ENCODE measurements at regions not wholly inside any gene's neighbourhood (a gene's known extent, or its start where the extent isn't known, plus 50 kb on each side); places are given as distances from the start of the nearest gene placed in this dataset.

GRCh38 chr3:118088696-118089095, 946.0 kb downstream of the IGSF11 start:
- Mint-ChIP-seq H3K4me1 (ENCODE audit: low read depth) (no peaks in the 10 kb centered on the region), H3K9me3 (ENCODE audit: insufficient read depth) (peaks cover 12% of the 10 kb centered on the region), H3K4me3 (no peak overlapping the region), H3K36me3 (ENCODE audit: low read depth) (no peaks in the 10 kb centered on the region), H3K27me3 (ENCODE audit: low read depth) (no peaks in the 10 kb centered on the region), H3K27ac (no peak overlapping the region)
- ChIA-PET POLR2A (no interaction called here), CTCF (no interaction called here)
- ATAC-seq = no peak
- no peak for DNase-seq

- H3K27me3 Mint-ChIP-seq (ENCODE audit: low read depth) = no peaks in the 10 kb centered on the region
- ATAC-seq = no peak
- DNase-seq = no peak
- ChIA-PET POLR2A (no interaction called here), CTCF (no interaction called here)
- H3K36me3 Mint-ChIP-seq (ENCODE audit: low read depth) = no peaks in the 10 kb centered on the region
- peaks cover 21% of the 10 kb centered on the region for H3K9me3 Mint-ChIP-seq (ENCODE audit: insufficient read depth)
- H3K4me3 Mint-ChIP-seq = no peak overlapping the region
- H3K27ac Mint-ChIP-seq = no peak overlapping the region
- no peaks in the 10 kb centered on the region for H3K4me1 Mint-ChIP-seq (ENCODE audit: low read depth)
These were observed 945.1 kb downstream of the IGSF11 start for GRCh38 chr3:118089563-118089962.

GRCh38 chr3:118097226-118097625, 937.4 kb downstream of the IGSF11 start:
- H3K4me3 Mint-ChIP-seq = no peak overlapping the region
- DNase-seq (no peak), ATAC-seq (no peak)
- POLR2A ChIA-PET = no interaction called here
- H3K9me3 Mint-ChIP-seq (ENCODE audit: insufficient read depth) = peaks cover 35% of the 10 kb centered on the region
- no peaks in the 10 kb centered on the region for H3K36me3 Mint-ChIP-seq (ENCODE audit: low read depth)
- CTCF ChIA-PET = no interaction called here
- no peaks in the 10 kb centered on the region for H3K4me1 Mint-ChIP-seq (ENCODE audit: low read depth)
- H3K27ac Mint-ChIP-seq = no peak overlapping the region
- H3K27me3 Mint-ChIP-seq (ENCODE audit: low read depth) = no peaks in the 10 kb centered on the region

- POLR2A ChIA-PET = no interaction called here
- H3K4me3 Mint-ChIP-seq = no peak overlapping the region
These were observed 937.0 kb downstream of the IGSF11 start for GRCh38 chr3:118097660-118098059.

GRCh38 chr3:118098827-118099226, 935.8 kb downstream of the IGSF11 start:
- ATAC-seq (no peak), DNase-seq (no peak)
- ChIA-PET POLR2A (no interaction called here), CTCF (no interaction called here)
- H3K4me1 Mint-ChIP-seq (ENCODE audit: low read depth) = no peaks in the 10 kb centered on the region
- H3K9me3 Mint-ChIP-seq (ENCODE audit: insufficient read depth) = peaks cover 23% of the 10 kb centered on the region
- no peak overlapping the region for H3K27ac Mint-ChIP-seq
- no peaks in the 10 kb centered on the region for H3K36me3 Mint-ChIP-seq (ENCODE audit: low read depth)
- no peak overlapping the region for H3K4me3 Mint-ChIP-seq
- no peaks in the 10 kb centered on the region for H3K27me3 Mint-ChIP-seq (ENCODE audit: low read depth)

More at GRCh38 chr3:118097660-118098059, 937.0 kb downstream of the IGSF11 start:
- DNase-seq (no peak), ATAC-seq (no peak)
- H3K27ac Mint-ChIP-seq = no peak overlapping the region
- H3K9me3 Mint-ChIP-seq (ENCODE audit: insufficient read depth) = peaks cover 30% of the 10 kb centered on the region
- H3K4me1 Mint-ChIP-seq (ENCODE audit: low read depth) = no peaks in the 10 kb centered on the region
- CTCF ChIA-PET = no interaction called here
- no peaks in the 10 kb centered on the region for H3K27me3 Mint-ChIP-seq (ENCODE audit: low read depth)
- no peaks in the 10 kb centered on the region for H3K36me3 Mint-ChIP-seq (ENCODE audit: low read depth)

- no peaks in the 10 kb centered on the region for H3K27me3 Mint-ChIP-seq (ENCODE audit: low read depth)
- POLR2A ChIA-PET = no interaction called here
- DNase-seq (no peak), ATAC-seq (no peak)
- no peak overlapping the region for H3K27ac Mint-ChIP-seq
- no peaks in the 10 kb centered on the region for H3K9me3 Mint-ChIP-seq (ENCODE audit: insufficient read depth)
- H3K4me1 Mint-ChIP-seq (ENCODE audit: low read depth) = no peaks in the 10 kb centered on the region
- CTCF ChIA-PET = no interaction called here
- H3K36me3 Mint-ChIP-seq (ENCODE audit: low read depth) = no peaks in the 10 kb centered on the region
- H3K4me3 Mint-ChIP-seq = no peak overlapping the region
These were observed 932.8 kb downstream of the IGSF11 start for GRCh38 chr3:118101891-118102290.

GRCh38 chr3:118102737-118103136, 931.9 kb downstream of the IGSF11 start:
- H3K4me1 Mint-ChIP-seq (ENCODE audit: low read depth) = no peaks in the 10 kb centered on the region
- no peak for DNase-seq
- H3K9me3 Mint-ChIP-seq (ENCODE audit: insufficient read depth) = no peaks in the 10 kb centered on the region
- no peaks in the 10 kb centered on the region for H3K27me3 Mint-ChIP-seq (ENCODE audit: low read depth)
- no peak overlapping the region for H3K27ac Mint-ChIP-seq
- no peaks in the 10 kb centered on the region for H3K36me3 Mint-ChIP-seq (ENCODE audit: low read depth)
- ChIA-PET POLR2A (no interaction called here), CTCF (no interaction called here)
- no peak for ATAC-seq
- no peak overlapping the region for H3K4me3 Mint-ChIP-seq

GRCh38 chr3:118108201-118108600, 926.4 kb downstream of the IGSF11 start:
- ATAC-seq = no peak
- H3K27ac Mint-ChIP-seq = no peak overlapping the region
- ChIA-PET CTCF (no interaction called here), POLR2A (no interaction called here)
- no peaks in the 10 kb centered on the region for H3K4me1 Mint-ChIP-seq (ENCODE audit: low read depth)
- DNase-seq = no peak
- H3K4me3 Mint-ChIP-seq = no peak overlapping the region
- H3K9me3 Mint-ChIP-seq (ENCODE audit: insufficient read depth) = peaks cover 7% of the 10 kb centered on the region
- no peaks in the 10 kb centered on the region for H3K27me3 Mint-ChIP-seq (ENCODE audit: low read depth)
- no peaks in the 10 kb centered on the region for H3K36me3 Mint-ChIP-seq (ENCODE audit: low read depth)

- DNase-seq (no peak), ATAC-seq (no peak)
- H3K36me3 Mint-ChIP-seq (ENCODE audit: low read depth) = no peaks in the 10 kb centered on the region
- POLR2A ChIA-PET = no interaction called here
- no peak overlapping the region for H3K4me3 Mint-ChIP-seq
- H3K4me1 Mint-ChIP-seq (ENCODE audit: low read depth) = no peaks in the 10 kb centered on the region
- no peak overlapping the region for H3K27ac Mint-ChIP-seq
- CTCF ChIA-PET = no interaction called here
- peaks cover 7% of the 10 kb centered on the region for H3K9me3 Mint-ChIP-seq (ENCODE audit: insufficient read depth)
- H3K27me3 Mint-ChIP-seq (ENCODE audit: low read depth) = no peaks in the 10 kb centered on the region
These were observed 925.9 kb downstream of the IGSF11 start for GRCh38 chr3:118108769-118109168.

GRCh38 chr3:118110211-118110610, 924.4 kb downstream of the IGSF11 start:
- Mint-ChIP-seq H3K9me3 (ENCODE audit: insufficient read depth) (peaks cover 7% of the 10 kb centered on the region), H3K4me1 (ENCODE audit: low read depth) (no peaks in the 10 kb centered on the region), H3K27me3 (ENCODE audit: low read depth) (no peaks in the 10 kb centered on the region), H3K27ac (no peak overlapping the region), H3K36me3 (ENCODE audit: low read depth) (no peaks in the 10 kb centered on the region), H3K4me3 (no peak overlapping the region)
- POLR2A ChIA-PET = no interaction called here
- ATAC-seq (no peak), DNase-seq (no peak)
- CTCF ChIA-PET = no interaction called here

- H3K27me3 Mint-ChIP-seq (ENCODE audit: low read depth) = no peaks in the 10 kb centered on the region
- DNase-seq (no peak), ATAC-seq (no peak)
- ChIA-PET CTCF (no interaction called here), POLR2A (no interaction called here)
- H3K4me3 Mint-ChIP-seq = no peak overlapping the region
- peaks cover 10% of the 10 kb centered on the region for H3K9me3 Mint-ChIP-seq (ENCODE audit: insufficient read depth)
- H3K36me3 Mint-ChIP-seq (ENCODE audit: low read depth) = no peaks in the 10 kb centered on the region
- no peak overlapping the region for H3K27ac Mint-ChIP-seq
- H3K4me1 Mint-ChIP-seq (ENCODE audit: low read depth) = no peaks in the 10 kb centered on the region
These were observed 917.7 kb downstream of the IGSF11 start for GRCh38 chr3:118116991-118117390.

- H3K4me1 Mint-ChIP-seq (ENCODE audit: low read depth) = no peaks in the 10 kb centered on the region
- DNase-seq (no peak), ATAC-seq (no peak)
- H3K27me3 Mint-ChIP-seq (ENCODE audit: low read depth) = no peaks in the 10 kb centered on the region
- POLR2A ChIA-PET = no interaction called here
- peaks cover 12% of the 10 kb centered on the region for H3K9me3 Mint-ChIP-seq (ENCODE audit: insufficient read depth)
- CTCF ChIA-PET = no interaction called here
- H3K27ac Mint-ChIP-seq = no peak overlapping the region
- H3K36me3 Mint-ChIP-seq (ENCODE audit: low read depth) = no peaks in the 10 kb centered on the region
- no peak overlapping the region for H3K4me3 Mint-ChIP-seq
These were observed 907.9 kb downstream of the IGSF11 start for GRCh38 chr3:118126751-118127150.

GRCh38 chr3:118127992-118128391, 906.7 kb downstream of the IGSF11 start:
- ChIA-PET POLR2A (no interaction called here), CTCF (no interaction called here)
- no peak for ATAC-seq
- no peak overlapping the region for H3K4me3 Mint-ChIP-seq
- no peaks in the 10 kb centered on the region for H3K27me3 Mint-ChIP-seq (ENCODE audit: low read depth)
- H3K9me3 Mint-ChIP-seq (ENCODE audit: insufficient read depth) = peaks cover 12% of the 10 kb centered on the region
- H3K36me3 Mint-ChIP-seq (ENCODE audit: low read depth) = no peaks in the 10 kb centered on the region
- no peaks in the 10 kb centered on the region for H3K4me1 Mint-ChIP-seq (ENCODE audit: low read depth)
- H3K27ac Mint-ChIP-seq = no peak overlapping the region
- no peak for DNase-seq

Measured in activated CD8-positive, alpha-beta T cell treated with anti-CD3 and anti-CD28 coated beads, Interleukin-2, amount 10 ng/mL, durations not matched to agents 7 days and 5 days (primary cell).